ENCODE measurements at regions not wholly inside any gene's neighbourhood (a gene's known extent, or its start where the extent isn't known, plus 50 kb on each side); places are given as distances from the start of the nearest gene placed in this dataset.

- no peak for DNase-seq
These were observed 648.0 kb downstream of the IRX1 start for GRCh38 chr5:4243479-4244264.

GRCh38 chr5:4244306-4244705 is 648.7 kb downstream of the IRX1 start:
- no peak for DNase-seq

GRCh38 chr5:4245076-4245475 is 649.4 kb downstream of the IRX1 start:
- no peak for DNase-seq

- no peak for DNase-seq
These were observed 649.9 kb downstream of the IRX1 start for GRCh38 chr5:4245511-4245910.

- no peak for DNase-seq
These were observed 650.8 kb downstream of the IRX1 start for GRCh38 chr5:4246447-4246846.

- no peak for DNase-seq
These were observed 654.6 kb downstream of the IRX1 start for GRCh38 chr5:4250254-4250653.

GRCh38 chr5:4252385-4252784 is 656.8 kb downstream of the IRX1 start:
- no peak for DNase-seq

- DNase-seq = no peak
These were observed 659.1 kb downstream of the IRX1 start for GRCh38 chr5:4254736-4255135.

GRCh38 chr5:4255441-4255840 is 659.8 kb downstream of the IRX1 start:
- DNase-seq = no peak

GRCh38 chr5:4258170-4258569 is 662.5 kb downstream of the IRX1 start:
- DNase-seq = no peak

- DNase-seq = no peak
These were observed 675.6 kb downstream of the IRX1 start for GRCh38 chr5:4271193-4271592.

GRCh38 chr5:4275232-4275631 is 679.6 kb downstream of the IRX1 start:
- DNase-seq = no peak

GRCh38 chr5:4294878-4295277 is 699.2 kb downstream of the IRX1 start:
- DNase-seq = no peak

- no peak for DNase-seq
These were observed 700.2 kb downstream of the IRX1 start for GRCh38 chr5:4295663-4296339.

GRCh38 chr5:4306057-4306456 is 710.4 kb downstream of the IRX1 start:
- no peak for DNase-seq

- no peak for DNase-seq
These were observed 713.4 kb downstream of the IRX1 start for GRCh38 chr5:4309026-4309425.

GRCh38 chr5:4313138-4313537 is 717.5 kb downstream of the IRX1 start:
- no peak for DNase-seq

GRCh38 chr5:4319478-4320128 is 724.0 kb downstream of the IRX1 start:
- DNase-seq = no peak

GRCh38 chr5:4330327-4330726 is 734.7 kb downstream of the IRX1 start:
- no peak for DNase-seq

GRCh38 chr5:4335078-4335477 is 739.4 kb downstream of the IRX1 start:
- DNase-seq = no peak

GRCh38 chr5:4337519-4337918 is 741.9 kb downstream of the IRX1 start:
- no peak for DNase-seq

GRCh38 chr5:4339949-4340348 is 744.3 kb downstream of the IRX1 start:
- no peak for DNase-seq

GRCh38 chr5:4345850-4346249 is 750.2 kb downstream of the IRX1 start:
- no peak for DNase-seq

- DNase-seq = no peak
These were observed 752.8 kb downstream of the IRX1 start for GRCh38 chr5:4348423-4348822.
